SK-N-SH (cell line): ENCODE measurements at regions not wholly inside any gene's neighbourhood (a gene's known extent, or its start where the extent isn't known, plus 50 kb on each side); places are given as distances from the start of the nearest gene placed in this dataset.

Experiments
- CTCF ChIA-PET: fragments of 300-600, 350-600 bp; formaldehyde crosslinking; extraction: SDS; loops from one replicate; lab custom pipeline; 2021; lab: Yijun Ruan, JAX
- POLR2A ChIA-PET: fragments of 350-600 bp; sonication (Branson Sonifier 250); formaldehyde crosslinking; extraction: SDS; loops from one replicate; lab custom pipeline; 2020; ENCODE audit warnings: antibody characterized with exemption, inconsistent platforms; lab: Yijun Ruan, JAX
- DNase-seq: peaks from one replicate; pipeline ENCODE4 v3.0.0; 2012
- H2AFZ ChIP-seq: fragments of 200-600 bp; sonication (generic); 2 replicates; pipeline ENCODE4 v1.8.1; 2016; ENCODE audit warnings: antibody characterized with exemption, mild to moderate bottlenecking, low read depth
- H3F3A ChIP-seq: fragments of 200-600 bp; sonication (generic); replicated peaks from 2 replicates; pipeline ENCODE3; 2016; ENCODE audit warnings: antibody characterized with exemption, mild to moderate bottlenecking; ENCODE audit not compliant: insufficient read depth
- H3K27ac ChIP-seq, 2 experiments: fragments of 200-500 bp in 1 of 2; fragments of 200-600 bp in 1 of 2; sonication (Bioruptor generic) in 1 of 2; sonication (generic), shearing (Covaris generic) in 1 of 2; 2 replicates each; pipeline versions ENCODE4 v1.5.1 to v1.6.1; 2014 to 2016; ENCODE audit warnings: low read depth in 2 of 2, inconsistent platforms in 1 of 2, low read length in 1 of 2, mild to moderate bottlenecking in 1 of 2, mixed read lengths in 1 of 2
- H3K27me3 ChIP-seq: fragments of 200-600 bp; sonication (generic), shearing (Covaris generic); 2 replicates; pipeline ENCODE4 v1.6.1; 2016; ENCODE audit warnings: mixed run types; ENCODE audit not compliant: insufficient read depth
- H3K36me3 ChIP-seq, 2 experiments: fragments of 200-500 bp in 1 of 2; fragments of 200-600 bp in 1 of 2; sonication (Bioruptor generic) in 1 of 2; sonication (generic) in 1 of 2; replicated peaks in 1 of 2; 2 replicates each; pipeline versions ENCODE3 to v1.5.1; 2014 to 2016; ENCODE audit warnings: low read length in 1 of 2, mild to moderate bottlenecking in 1 of 2; ENCODE audit not compliant: insufficient read depth in 2 of 2, control insufficient read depth in 1 of 2
- H3K4me1 ChIP-seq, 2 experiments: fragments of 200-500 bp in 1 of 2; fragments of 200-600 bp in 1 of 2; sonication (Bioruptor generic) in 1 of 2; sonication (generic), shearing (Covaris generic) in 1 of 2; 2 replicates each; pipeline versions ENCODE4 v1.5.1 to v1.6.1; 2014 to 2016; ENCODE audit warnings: low read depth in 1 of 2, low read length in 1 of 2, mixed run types in 1 of 2; ENCODE audit not compliant: insufficient read depth in 2 of 2, control insufficient read depth in 1 of 2
- H3K4me2 ChIP-seq: fragments of 200-600 bp; sonication (generic), shearing (Covaris generic); 2 replicates; pipeline ENCODE4 v1.6.1; 2017; ENCODE audit warnings: mixed run types
- H3K4me3 ChIP-seq, 2 experiments: fragments of 200-500 bp in 1 of 2; fragments of 200-600 bp in 1 of 2; sonication (Bioruptor generic) in 1 of 2; sonication (generic), shearing (Covaris generic) in 1 of 2; 2 replicates each; pipeline versions ENCODE4 v1.5.1 to v1.8.1; 2014 to 2016; ENCODE audit warnings: low read depth in 2 of 2, inconsistent platforms in 1 of 2, low read length in 1 of 2, mild to moderate bottlenecking in 1 of 2, mixed read lengths in 1 of 2, moderate library complexity in 1 of 2
- H3K79me2 ChIP-seq: fragments of 200-600 bp; sonication (generic); 2 replicates; pipeline ENCODE4 v1.8.1; 2017; ENCODE audit warnings: mild to moderate bottlenecking; ENCODE audit not compliant: insufficient read depth
- H3K9ac ChIP-seq: fragments of 200-600 bp; sonication (generic); 2 replicates; pipeline ENCODE4 v1.6.1; 2017; ENCODE audit warnings: mixed run types
- H3K9me2 ChIP-seq: fragments of 200-600 bp; sonication (generic); 2 replicates; pipeline ENCODE4 v1.6.1; 2017; ENCODE audit warnings: mixed run types
- H3K9me3 ChIP-seq: fragments of 200-600 bp; sonication (generic); 2 replicates; pipeline ENCODE4 v1.6.1; 2017; ENCODE audit warnings: mixed run types, mild to moderate bottlenecking, moderate library complexity
- H4K20me1 ChIP-seq: fragments of 200-600 bp; sonication (generic); 2 replicates; pipeline ENCODE4 v1.6.1; 2017; ENCODE audit warnings: mild to moderate bottlenecking, mixed run types; ENCODE audit not compliant: insufficient read depth
- ELF1 ChIP-seq: IDR thresholded peaks from 2 replicates; pipeline ENCODE4 v1.4.0; 2012
- EP300 ChIP-seq, 2 experiments: IDR thresholded peaks; 2 replicates each; pipeline versions ENCODE4 v1.4.0 to v1.6.1; 2012; ENCODE audit warnings: borderline replicate concordance in 1 of 2, low read depth in 1 of 2, low read length in 1 of 2
- EZH2phosphoT487 ChIP-seq: fragments of 200-600 bp; sonication (generic); IDR thresholded peaks from 2 replicates; pipeline ENCODE4 v1.6.1; 2017; ENCODE audit warnings: low read depth, mixed run types, mild to moderate bottlenecking, antibody characterized with exemption, moderate library complexity, borderline replicate concordance
- FOSL2 ChIP-seq: IDR thresholded peaks from 2 replicates; pipeline ENCODE4 v1.4.0; 2012; ENCODE audit warnings: low read depth, mild to moderate bottlenecking, moderate library complexity, borderline replicate concordance
- FOXM1 ChIP-seq: IDR thresholded peaks from 2 replicates; pipeline ENCODE4 v1.4.0; 2012; ENCODE audit warnings: low read depth, mild to moderate bottlenecking
- GATA2 ChIP-seq: sonication (generic); formaldehyde crosslinking; IDR thresholded peaks from 2 replicates; pipeline ENCODE4 v1.5.0; 2020; ENCODE audit warnings: mild to moderate bottlenecking, missing genetic modification reagents
- JUND ChIP-seq: IDR thresholded peaks from 2 replicates; pipeline ENCODE4 v1.4.0; 2012
- MEF2A ChIP-seq: IDR thresholded peaks from 2 replicates; pipeline ENCODE4 v1.4.0; 2012; ENCODE audit warnings: low read depth, borderline replicate concordance
- NFIC ChIP-seq: IDR thresholded peaks from 2 replicates; pipeline ENCODE4 v1.4.0; 2012; ENCODE audit warnings: borderline replicate concordance
- NRF1 ChIP-seq: IDR thresholded peaks from 2 replicates; pipeline ENCODE4 v1.6.1; 2012; ENCODE audit warnings: low read depth, mild to moderate bottlenecking, low read length
- RAD21 ChIP-seq: IDR thresholded peaks from 2 replicates; pipeline ENCODE4 v1.6.1; 2012; ENCODE audit warnings: mild to moderate bottlenecking, low read length
- RCOR1 ChIP-seq: fragments of 150-350 bp; IDR thresholded peaks from 2 replicates; pipeline ENCODE4 v1.6.1; 2017; ENCODE audit warnings: antibody characterized with exemption, low read length
- RXRA ChIP-seq: IDR thresholded peaks from 2 replicates; pipeline ENCODE4 v1.4.0; 2012; ENCODE audit warnings: low read depth, mild to moderate bottlenecking, borderline replicate concordance
- SMC3 ChIP-seq: IDR thresholded peaks from 2 replicates; pipeline ENCODE4 v1.6.1; 2012; ENCODE audit warnings: low read depth, low read length, improper control_type of control experiment
- TAF1 ChIP-seq: IDR thresholded peaks from 2 replicates; pipeline ENCODE4 v1.6.1; 2012; ENCODE audit warnings: low read depth, mild to moderate bottlenecking, low read length, moderate library complexity, borderline replicate concordance
- TCF12 ChIP-seq: IDR thresholded peaks from 2 replicates; pipeline ENCODE4 v1.4.0; 2012
- TEAD4 ChIP-seq: IDR thresholded peaks from 2 replicates; pipeline ENCODE4 v1.4.0; 2012; ENCODE audit warnings: mild to moderate bottlenecking, borderline replicate concordance; ENCODE audit not compliant: insufficient read depth
- WGBS: methylation state at CpG from one replicate; pipeline ENCODE4 v1.1.6; 2017; ENCODE audit warnings: low lambda C conversion rate; 5-methylcytosine and 5-hydroxymethylcytosine counted together
- TF ChIP-seq, protein P1 (sequence below): IDR thresholded peaks from 2 replicates; pipeline ENCODE4; 2012
- TF ChIP-seq, protein P2 (sequence below): IDR thresholded peaks from 2 replicates; pipeline ENCODE4 v1.4.0; 2012; ENCODE audit warnings: low read depth, borderline replicate concordance

DNA sequence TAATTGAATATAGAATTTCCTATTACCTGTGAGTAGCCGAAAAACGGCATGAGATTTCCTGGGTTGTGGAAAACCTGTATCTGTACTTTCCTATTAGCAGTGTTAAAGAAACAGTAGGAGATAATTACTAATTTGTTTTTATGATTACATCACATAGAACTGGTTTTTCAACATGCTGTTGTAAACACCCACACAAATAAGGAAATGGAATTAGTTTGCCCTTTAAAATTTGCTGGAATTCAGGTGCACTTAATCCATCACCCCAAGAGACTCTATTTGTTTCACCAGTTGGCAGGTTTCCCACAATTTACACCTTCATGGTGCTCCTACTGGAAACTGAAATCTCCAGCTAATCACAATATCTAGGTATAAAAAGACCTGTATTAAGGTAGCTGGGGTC, 274.1 kb upstream of the SLC8A1 start:
- WGBS = 71% methylated on average over 2 of the region's 2 CpGs

DNA sequence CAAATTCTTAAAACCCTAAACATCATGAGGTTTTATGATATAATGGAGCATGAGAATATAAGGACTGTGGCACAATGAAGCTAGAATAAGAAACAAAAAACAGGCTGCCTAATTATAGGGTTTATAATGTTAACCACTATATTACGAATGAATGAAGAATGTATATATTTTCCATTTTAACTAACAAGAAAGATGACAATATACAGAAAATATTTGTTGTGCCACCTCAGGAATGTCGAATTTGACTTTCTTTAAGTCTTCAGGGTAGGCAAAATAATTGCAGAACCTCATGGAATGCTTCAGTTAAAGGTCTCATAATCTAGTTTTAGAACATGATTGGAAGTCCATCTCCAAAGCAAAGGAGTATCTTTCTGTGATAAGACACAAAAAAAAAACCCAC, 282.9 kb upstream of the SLC8A1 start:
- peaks cover 17% of the 10 kb centered on the region for H3F3A ChIP-seq
- no peaks in the 10 kb centered on the region for H3K9me3 ChIP-seq
- no peaks in the 10 kb centered on the region for H3K36me3 ChIP-seq
- no peaks in the 10 kb centered on the region; a peak in 1 of 4 replicates for H3K4me1 ChIP-seq
- TF ChIP-seq TEAD4 (peak; percentile 83), EP300 (IDR thresholded peaks at IDR 0.05; ENCODE audit: borderline replicate concordance in 1 of 2, low read depth in 1 of 2, low read length in 1 of 2) (peak in 1 of 2 experiments; percentile 83; a peak in 2 of 4 replicates), FOXM1 (peak; percentile 49; the same call in 1 of the 2 replicates), TAF1 (no peak), GATA2 (no peak), ELF1 (no peak), RXRA (0 out of 2 replicates have a peak, but pooled peaks have one; percentile 14), EZH2phosphoT487 (no peak), NFIC (peak; percentile 35; the same call in 1 of the 2 replicates), MEF2A (peak; percentile 62; the same call in 1 of the 2 replicates), TCF12 (peak; percentile 79), SMC3 (no peak), RAD21 (no peak), JUND (peak; percentile 80), FOSL2 (peak; percentile 72)
- TF ChIP-seq, protein P1, sequence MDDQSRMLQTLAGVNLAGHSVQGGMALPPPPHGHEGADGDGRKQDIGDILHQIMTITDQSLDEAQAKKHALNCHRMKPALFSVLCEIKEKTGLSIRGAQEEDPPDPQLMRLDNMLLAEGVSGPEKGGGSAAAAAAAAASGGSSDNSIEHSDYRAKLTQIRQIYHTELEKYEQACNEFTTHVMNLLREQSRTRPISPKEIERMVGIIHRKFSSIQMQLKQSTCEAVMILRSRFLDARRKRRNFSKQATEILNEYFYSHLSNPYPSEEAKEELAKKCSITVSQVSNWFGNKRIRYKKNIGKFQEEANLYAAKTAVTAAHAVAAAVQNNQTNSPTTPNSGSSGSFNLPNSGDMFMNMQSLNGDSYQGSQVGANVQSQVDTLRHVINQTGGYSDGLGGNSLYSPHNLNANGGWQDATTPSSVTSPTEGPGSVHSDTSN = peak; percentile 61
- TF ChIP-seq, protein P2, sequence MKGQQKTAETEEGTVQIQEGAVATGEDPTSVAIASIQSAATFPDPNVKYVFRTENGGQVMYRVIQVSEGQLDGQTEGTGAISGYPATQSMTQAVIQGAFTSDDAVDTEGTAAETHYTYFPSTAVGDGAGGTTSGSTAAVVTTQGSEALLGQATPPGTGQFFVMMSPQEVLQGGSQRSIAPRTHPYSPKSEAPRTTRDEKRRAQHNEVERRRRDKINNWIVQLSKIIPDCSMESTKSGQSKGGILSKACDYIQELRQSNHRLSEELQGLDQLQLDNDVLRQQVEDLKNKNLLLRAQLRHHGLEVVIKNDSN = no peak
- TF ChIP-seq, all 33 proteins: peak for 10
- WGBS = 23% methylated on average over 2 of the region's 2 CpGs
- POLR2A ChIA-PET = no interaction called here
- H3K27ac ChIP-seq = peak overlapping the region; percentile 19 to 34; a peak in 2 of 4 replicates
- no peak for DNase-seq
- no peaks in the 10 kb centered on the region for H3K79me2 ChIP-seq
- no peaks in the 10 kb centered on the region for H3K27me3 ChIP-seq
- CTCF ChIA-PET = interaction anchor here (0.9 kb wide), 1 partner anchor 10 kb away, joined by 3 read pairs; no protein-coding TSS in a partner anchor
- H3K9ac ChIP-seq = no peak overlapping the region
- no peak overlapping the region for H3K4me3 ChIP-seq
- no peaks in the 10 kb centered on the region for H4K20me1 ChIP-seq
- H3K9me2 ChIP-seq = no peaks in the 10 kb centered on the region
- peak overlapping the region; percentile 26; the same call in 1 of the 2 replicates for H3K4me2 ChIP-seq
- 0 out of 2 replicates have a peak overlapping the region, but pooled peaks have one; percentile 19 for H2AFZ ChIP-seq

More for the DNA sequence above, 274.1 kb upstream of the SLC8A1 start:
- DNase-seq = no peak
- Histone ChIP-seq H3K4me2 (no peak overlapping the region), H3K27ac (no peak overlapping the region), H3K9me3 (no peaks in the 10 kb centered on the region), H3K9me2 (no peaks in the 10 kb centered on the region), H3F3A (no peaks in the 10 kb centered on the region), H3K9ac (no peak overlapping the region), H3K4me1 (no peaks in the 10 kb centered on the region), H3K36me3 (no peaks in the 10 kb centered on the region), H3K4me3 (no peak overlapping the region), H3K79me2 (no peaks in the 10 kb centered on the region), H2AFZ (no peak overlapping the region), H3K27me3 (no peaks in the 10 kb centered on the region), H4K20me1 (no peaks in the 10 kb centered on the region)
- TF ChIP-seq RCOR1 = no peak
- TF ChIP-seq JUND = no peak
- TF ChIP-seq TEAD4 = no peak
- TF ChIP-seq, protein P1 = no peak
- no peak for TF ChIP-seq NRF1
- TF ChIP-seq FOSL2 = no peak
- no peak for TF ChIP-seq SMC3
- CTCF ChIA-PET = interaction anchor here (1.1 kb wide), 1 partner anchor 973 kb away, joined by 3 read pairs; no protein-coding TSS in a partner anchor
- POLR2A ChIA-PET = no interaction called here
